ENCODE measurements at regions not wholly inside any gene's neighbourhood (a gene's known extent, or its start where the extent isn't known, plus 50 kb on each side); places are given as distances from the start of the nearest gene placed in this dataset.

DNA sequence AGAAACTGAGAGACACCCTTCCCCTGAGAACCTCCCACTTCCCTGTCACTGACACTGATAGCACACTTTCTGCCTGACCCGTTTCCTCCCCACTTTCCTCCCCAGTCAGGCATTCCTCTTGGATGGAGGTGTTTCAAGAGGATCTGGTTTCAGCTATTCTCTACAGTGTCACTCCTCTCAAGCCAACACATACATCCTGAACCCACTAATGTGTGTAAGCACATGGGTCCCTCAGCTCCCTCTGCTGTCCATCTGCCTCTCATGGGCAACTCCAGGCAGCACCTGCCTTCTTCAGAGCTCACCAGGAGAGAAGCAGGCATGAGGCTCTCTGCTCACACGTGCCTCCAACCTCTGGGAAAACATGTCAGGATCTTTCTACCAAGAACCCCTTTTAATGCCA is 207.6 kb downstream of the NAF1 start:
- TF ChIP-seq ZNF274 (IDR thresholded peaks at IDR 0.05; ENCODE audit: low read depth, low read length) (no peak), YY1 (IDR thresholded peaks at IDR 0.05; ENCODE audit: insufficient read depth, insufficient read length) (no peak)

Data from NT2/D1 (cell line).